Ramos (cell line): ENCODE measurements at regions not wholly inside any gene's neighbourhood (a gene's known extent, or its start where the extent isn't known, plus 50 kb on each side); places are given as distances from the start of the nearest gene placed in this dataset.

Source experiments
- in situ Hi-C: fragments of 300-500 bp; cut with MboI; formaldehyde crosslinking; loops from one replicate; pipeline ENCODE4 v1.14.3; 2022; ENCODE audit warnings: low sequenced_read_pairs; ENCODE audit not compliant: unreplicated experiment

GRCh38 chr18:34159691-34160185, 65.0 kb downstream of the NOL4 start:
- in situ Hi-C loops: no loop called here

DNA sequence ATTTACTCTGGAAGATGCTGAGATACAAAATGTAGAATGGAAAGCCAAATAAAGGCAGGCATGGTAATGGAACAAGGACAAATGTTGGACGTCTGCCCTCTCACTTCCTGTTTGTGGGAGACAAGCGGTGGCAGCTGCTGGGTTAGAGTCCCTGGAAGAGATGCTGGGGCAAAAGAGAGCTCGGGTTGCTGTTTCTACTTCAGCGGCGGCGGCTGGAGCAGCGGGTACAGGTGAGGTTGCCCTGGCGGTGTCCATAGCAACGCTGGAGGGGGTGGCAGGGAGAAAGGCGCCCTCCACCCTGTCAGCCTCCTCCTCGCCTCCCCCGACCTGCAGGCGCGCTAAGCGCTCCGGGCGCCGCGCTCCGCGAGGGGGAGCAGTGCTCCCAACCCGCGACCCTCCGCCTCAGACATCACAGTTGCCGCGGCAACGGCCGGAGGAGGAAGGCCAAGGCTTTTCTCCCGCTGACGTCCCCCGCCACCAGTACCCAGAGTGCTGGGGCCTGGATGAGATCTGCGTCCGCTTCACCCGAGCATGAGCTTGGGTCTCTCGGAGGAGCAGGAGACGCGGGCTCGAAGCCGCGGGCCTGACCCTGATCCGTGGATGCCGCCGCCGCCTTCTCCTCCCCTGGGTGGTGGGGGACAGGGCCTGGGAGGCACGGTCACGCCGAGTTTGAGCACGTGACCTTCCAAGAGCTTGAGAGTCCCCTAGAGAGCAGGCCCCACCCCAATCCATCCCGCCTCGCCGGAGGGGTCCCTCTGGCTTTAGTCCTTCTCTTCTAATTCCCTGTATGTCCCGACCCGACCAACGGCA, 65.6 kb downstream of the NOL4 start:
- in situ Hi-C loops: no loop called here

DNA sequence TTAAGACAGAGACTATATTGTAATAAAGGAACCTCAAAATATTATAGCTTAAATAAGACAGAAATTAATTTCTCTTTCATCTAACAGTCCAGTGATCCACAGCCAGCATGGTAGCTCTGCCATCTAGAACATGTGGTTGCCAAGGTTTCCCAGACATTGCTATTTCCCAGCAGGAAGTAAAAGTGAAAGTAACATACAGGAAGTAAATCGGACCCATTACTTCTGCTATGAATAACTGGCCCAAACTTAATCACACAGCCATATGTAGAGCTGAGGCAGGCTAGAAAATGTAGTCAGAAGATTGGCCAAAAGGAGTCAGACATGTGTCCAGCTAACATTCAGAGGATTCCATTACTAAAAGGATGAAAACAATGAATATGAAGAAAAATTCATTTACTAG, 71.0 kb downstream of the NOL4 start:
- in situ Hi-C loops: no loop called here

GRCh38 chr18:34131006-34131405, 93.7 kb downstream of the NOL4 start:
- in situ Hi-C loops: no loop called here

DNA sequence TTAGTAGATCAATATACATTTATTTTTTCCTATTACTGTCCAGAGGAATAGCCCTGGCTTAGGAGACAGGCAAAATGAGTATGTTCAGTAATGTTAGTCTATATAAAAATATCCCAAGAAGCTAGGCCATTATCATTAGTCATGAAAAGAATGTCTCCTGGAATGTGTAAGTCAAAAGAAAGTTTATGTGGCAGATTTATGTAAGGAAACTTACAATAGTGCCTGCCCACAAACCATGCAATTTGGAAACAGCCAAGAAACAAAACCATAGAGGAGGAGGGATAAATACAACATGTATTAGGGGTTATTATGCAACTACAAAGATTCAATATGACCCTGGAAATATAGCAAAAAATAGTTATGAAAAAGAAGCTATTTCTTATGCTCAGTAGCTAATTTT, 96.3 kb downstream of the NOL4 start:
- in situ Hi-C loops: loop anchor here (10.0 kb wide), 1 partner anchor 294 kb away; no protein-coding TSS in a partner anchor

DNA sequence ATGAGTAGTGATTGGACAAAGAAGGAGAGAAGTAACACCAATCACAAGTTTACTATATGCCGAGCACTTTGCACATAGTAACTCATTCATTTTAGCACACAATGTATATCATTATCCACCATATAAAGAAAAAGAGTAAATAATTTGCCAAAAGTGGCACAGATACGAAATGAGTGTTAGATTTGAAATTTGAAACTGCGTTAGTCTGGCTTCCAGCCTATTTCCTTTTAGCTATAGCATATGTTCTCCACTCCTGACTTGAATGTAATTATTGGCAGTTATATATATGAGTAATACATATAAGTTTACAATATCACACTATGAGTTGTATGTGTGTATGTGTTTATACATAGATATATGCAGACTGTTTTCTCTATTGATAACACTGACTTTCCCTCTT, 98.6 kb downstream of the NOL4 start:
- in situ Hi-C loops: loop anchor here (10.0 kb wide), 1 partner anchor 291 kb away; no protein-coding TSS in a partner anchor

- in situ Hi-C loops: loop anchor here (10.0 to 25.0 kb wide), 2 partner anchors 288 to 664 kb away; no protein-coding TSS in a partner anchor
Measured at GRCh38 chr18:34122724-34123334, 101.9 kb downstream of the NOL4 start.

DNA sequence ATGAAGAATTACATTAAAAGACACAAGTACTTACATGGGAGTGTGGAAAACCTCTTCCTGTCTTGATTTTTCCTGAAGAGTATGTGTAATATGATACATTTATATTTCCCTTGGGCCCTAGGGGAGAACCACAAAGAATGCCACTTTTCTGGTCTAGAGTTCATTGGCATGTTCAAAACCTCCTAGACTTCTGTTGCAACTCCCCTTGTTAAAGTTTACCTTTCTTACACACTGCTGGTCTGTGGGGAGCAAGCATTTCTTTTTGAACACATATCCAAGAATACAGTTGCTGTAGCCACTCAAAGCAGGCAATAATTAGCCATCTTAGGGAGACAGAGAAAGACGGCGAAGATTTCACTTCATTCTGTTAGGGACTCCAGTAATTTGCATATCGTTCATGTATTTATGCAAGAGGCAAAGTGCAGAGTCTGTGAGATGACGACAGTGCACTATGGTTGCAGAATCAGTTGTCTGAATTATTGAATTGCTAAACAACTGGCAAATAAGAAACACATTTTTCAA, 103.5 kb downstream of the NOL4 start:
- in situ Hi-C loops: loop anchor here (10.0 to 25.0 kb wide), 2 partner anchors 286 to 666 kb away; no protein-coding TSS in a partner anchor

DNA sequence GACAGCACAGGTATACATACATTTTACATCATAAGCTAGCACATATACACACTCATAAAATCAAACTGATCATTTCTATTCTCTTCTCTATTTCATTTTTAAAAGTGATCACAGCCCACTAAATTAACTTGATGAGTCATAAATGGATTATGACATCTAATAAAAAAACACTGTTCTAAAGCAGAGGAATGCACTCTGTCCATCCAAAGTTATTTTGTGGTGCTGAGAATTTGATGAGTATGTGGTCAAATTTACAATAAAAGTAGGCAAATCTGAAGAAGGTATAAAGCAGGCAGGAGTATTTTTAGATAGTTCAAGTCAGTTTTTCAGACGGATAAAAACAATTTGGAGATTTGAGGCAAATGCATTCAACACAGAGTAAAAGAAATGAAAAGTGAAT, 104.4 kb downstream of the NOL4 start:
- in situ Hi-C loops: loop anchor here (10.0 to 25.0 kb wide), 2 partner anchors 285 to 667 kb away; no protein-coding TSS in a partner anchor

- in situ Hi-C loops: loop anchor here (25.0 kb wide), 1 partner anchor 670 kb away; no protein-coding TSS in a partner anchor
Measured at GRCh38 chr18:34117319-34117718, 107.4 kb downstream of the NOL4 start.

DNA sequence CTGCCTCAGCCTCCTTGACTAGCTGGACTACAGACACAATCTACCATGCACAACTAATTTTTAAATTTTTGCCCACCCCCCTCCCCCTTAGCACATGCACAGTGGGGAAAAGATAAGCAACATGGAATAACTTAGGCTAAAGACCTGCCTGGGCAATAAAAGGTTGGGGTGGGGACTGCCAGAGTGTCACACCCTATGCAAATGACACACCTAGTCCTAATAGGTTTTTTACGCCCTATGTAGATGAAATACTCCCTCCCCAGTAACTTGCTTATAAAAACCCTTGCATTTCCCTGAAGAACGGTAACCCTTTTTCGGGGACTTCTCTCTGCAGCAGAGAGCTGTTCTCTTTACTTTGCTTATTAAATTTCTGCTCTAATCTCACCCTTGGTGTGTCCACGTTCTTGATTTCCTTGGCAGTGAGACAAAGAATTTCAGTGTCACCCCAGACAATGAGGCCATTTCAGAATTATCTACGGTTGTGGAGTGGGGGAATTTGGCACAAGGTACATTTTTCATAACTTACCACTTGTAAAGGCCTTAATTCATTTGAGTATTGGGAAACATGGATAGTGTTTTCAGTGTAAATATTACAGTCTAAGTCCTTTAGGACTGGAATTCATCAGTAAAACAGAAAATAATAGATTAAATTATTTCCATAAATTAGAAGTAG, 109.2 kb downstream of the NOL4 start:
- in situ Hi-C loops: loop anchor here (25.0 kb wide), 1 partner anchor 672 kb away; no protein-coding TSS in a partner anchor

- in situ Hi-C loops: loop anchor here (25.0 kb wide), 1 partner anchor 672 kb away; no protein-coding TSS in a partner anchor
Measured at GRCh38 chr18:34114996-34115395, 109.7 kb downstream of the NOL4 start.

DNA sequence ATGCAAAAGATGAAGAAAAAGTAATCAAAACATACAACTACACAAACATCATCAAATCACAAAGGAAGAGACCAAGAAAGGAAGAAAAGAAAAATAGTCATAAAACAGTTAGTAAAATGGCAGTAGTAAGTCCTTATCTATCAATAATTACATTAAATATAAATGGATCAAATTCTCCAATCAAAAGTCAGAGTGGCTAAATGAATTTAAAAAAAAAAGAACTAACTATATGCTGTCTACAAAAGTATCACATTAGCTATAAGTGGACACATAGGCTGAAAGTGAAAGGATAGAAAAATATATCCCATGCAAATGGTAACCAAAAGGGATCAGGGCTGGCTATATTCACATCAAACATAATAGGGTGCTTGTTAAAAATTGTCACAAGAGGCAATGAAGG, 116.5 kb downstream of the NOL4 start:
- in situ Hi-C loops: loop anchor here (25.0 kb wide), 1 partner anchor 679 kb away; no protein-coding TSS in a partner anchor

- in situ Hi-C loops: no loop called here
Measured at GRCh38 chr18:34098109-34098508, 126.6 kb downstream of the NOL4 start.

- in situ Hi-C loops: no loop called here
Measured at GRCh38 chr18:34097312-34097711, 127.4 kb downstream of the NOL4 start.

DNA sequence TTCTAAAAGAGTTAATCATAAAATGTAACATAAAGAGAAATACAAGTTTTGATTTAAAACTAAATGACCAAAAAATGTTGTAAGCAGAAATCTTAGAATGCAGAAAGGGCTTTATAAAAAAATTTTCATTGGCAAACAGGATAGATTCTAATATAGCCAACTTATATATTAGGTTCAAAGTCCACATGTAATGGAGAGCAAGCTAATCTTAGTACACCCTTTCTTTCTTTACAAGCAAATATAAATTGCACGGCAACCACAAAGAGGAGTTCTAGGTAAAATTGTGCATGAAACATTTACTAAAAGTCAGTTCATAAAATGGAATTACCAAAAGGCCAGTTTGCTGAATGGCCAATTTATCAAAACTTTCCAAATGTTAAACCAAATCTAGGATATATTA, 130.6 kb downstream of the NOL4 start:
- in situ Hi-C loops: no loop called here

DNA sequence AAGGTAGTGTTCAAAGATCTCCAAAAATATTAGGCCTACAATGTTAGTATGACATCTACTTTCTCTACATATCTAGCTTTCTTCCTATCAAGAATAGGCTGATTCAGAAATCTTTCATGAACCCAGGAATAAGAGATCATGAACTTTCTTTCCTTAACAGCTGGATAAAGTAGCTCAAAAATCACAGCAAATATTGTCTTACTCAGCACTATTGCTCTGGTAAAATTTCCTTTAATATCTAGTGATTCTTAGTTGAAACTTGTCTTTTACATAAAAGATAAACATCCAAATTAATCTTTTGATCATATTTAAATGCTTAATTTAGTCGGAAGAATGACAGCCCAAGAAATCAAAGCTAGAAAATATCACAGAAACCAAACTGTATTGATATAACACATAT, 131.9 kb downstream of the NOL4 start:
- in situ Hi-C loops: no loop called here

DNA sequence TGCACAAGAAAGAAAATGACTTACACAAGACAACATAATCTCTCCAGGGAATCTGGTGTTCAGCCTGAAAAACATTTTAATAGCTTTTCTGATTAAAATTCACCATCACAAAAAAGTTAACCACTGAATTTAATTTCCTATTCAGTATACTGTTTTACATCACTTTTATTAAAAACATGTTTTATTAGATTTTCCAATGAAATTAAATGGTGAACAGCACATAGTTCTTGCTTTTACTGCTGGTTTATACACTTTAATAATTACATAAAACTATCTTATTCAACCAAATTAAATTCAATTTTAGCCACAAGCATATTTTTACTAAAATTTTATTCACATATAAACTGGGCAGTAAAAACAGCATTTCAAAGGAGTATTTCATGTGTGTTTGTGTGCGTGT, 138.3 kb downstream of the NOL4 start:
- in situ Hi-C loops: no loop called here

GRCh38 chr18:34085140-34085739, 139.5 kb downstream of the NOL4 start:
- in situ Hi-C loops: no loop called here

GRCh38 chr18:34084635-34085034, 140.1 kb downstream of the NOL4 start:
- in situ Hi-C loops: no loop called here
